GM21515 (cell line): ENCODE measurements at regions not wholly inside any gene's neighbourhood (a gene's known extent, or its start where the extent isn't known, plus 50 kb on each side); places are given as distances from the start of the nearest gene placed in this dataset.

ENCODE experiments used
- ATAC-seq: cut with Tn5 transposase; IDR thresholded peaks from one replicate; pipeline ENCODE4 v1.9.1; 2021; ENCODE audit not compliant: unreplicated experiment

GRCh38 chr6:126147291-126147815 lies 161.0 kb downstream of the TRMT11 start:
- no peak for ATAC-seq

- ATAC-seq, result no peak
These were observed 162.5 kb downstream of the TRMT11 start for GRCh38 chr6:126148853-126149252.

DNA sequence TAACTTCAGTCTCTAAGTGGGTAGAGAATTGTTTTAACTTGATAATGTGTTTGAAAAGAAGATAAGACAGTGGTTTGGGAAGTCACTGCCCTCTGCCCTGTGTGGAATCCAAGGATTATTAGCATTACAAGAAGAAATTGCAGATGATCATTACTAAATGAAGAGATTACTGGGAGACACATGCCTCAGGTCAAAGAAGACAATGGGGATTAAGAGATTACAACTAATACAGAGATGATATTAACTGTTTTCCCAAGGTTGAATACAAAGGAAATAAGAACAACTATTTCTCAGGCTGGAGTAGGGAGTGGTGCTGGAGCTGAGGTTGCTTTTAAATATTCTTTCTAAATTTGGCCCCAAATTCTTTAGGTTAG lies 166.0 kb downstream of the TRMT11 start:
- no peak for ATAC-seq

- no peak for ATAC-seq
These were observed 167.3 kb downstream of the TRMT11 start for GRCh38 chr6:126153661-126154060.

DNA sequence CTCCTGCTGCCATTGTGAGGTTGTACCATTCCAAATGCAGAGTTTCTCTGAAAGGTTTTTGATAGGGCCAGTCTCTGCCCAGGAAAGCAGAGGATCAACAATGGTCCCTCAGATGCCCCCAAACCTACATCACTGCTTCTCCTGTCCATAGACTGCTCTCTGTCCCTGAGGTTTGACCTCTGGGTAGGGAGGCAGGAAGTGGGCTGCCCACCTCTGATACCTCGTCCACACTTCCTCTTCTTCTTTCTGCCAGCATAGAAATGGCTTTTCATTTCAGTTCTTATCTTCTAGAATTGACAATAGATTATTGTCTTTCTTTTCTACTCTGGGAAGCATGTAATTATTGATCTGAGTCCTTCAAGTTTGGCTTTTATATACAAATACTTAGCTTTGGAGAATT lies 170.6 kb downstream of the TRMT11 start:
- ATAC-seq, result peak; percentile 63

- ATAC-seq, result no peak
These were observed 172.2 kb upstream of the CENPW start for GRCh38 chr6:126167726-126168125.

DNA sequence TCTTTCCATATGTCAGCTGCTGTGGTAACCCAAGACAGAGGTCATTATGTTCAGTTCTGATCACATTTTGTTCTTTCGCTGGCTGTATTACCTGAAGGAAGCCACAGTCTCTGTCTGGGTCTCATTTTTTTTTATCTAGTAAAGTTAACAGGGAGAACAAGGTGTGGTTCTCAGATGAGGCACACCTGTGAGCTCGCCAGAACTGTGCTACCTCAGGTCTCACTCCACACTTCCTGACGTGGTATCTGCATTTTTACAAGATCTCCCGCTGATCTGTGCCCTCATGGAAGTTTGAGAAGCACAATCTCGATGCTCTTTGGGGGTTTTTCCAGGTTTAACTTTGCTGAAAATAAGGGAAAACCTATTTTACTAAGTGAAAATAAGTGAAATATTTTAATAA lies 169.5 kb upstream of the CENPW start:
- ATAC-seq, result no peak

GRCh38 chr6:126170978-126171382 lies 168.9 kb upstream of the CENPW start:
- ATAC-seq, result peak; percentile 82

DNA sequence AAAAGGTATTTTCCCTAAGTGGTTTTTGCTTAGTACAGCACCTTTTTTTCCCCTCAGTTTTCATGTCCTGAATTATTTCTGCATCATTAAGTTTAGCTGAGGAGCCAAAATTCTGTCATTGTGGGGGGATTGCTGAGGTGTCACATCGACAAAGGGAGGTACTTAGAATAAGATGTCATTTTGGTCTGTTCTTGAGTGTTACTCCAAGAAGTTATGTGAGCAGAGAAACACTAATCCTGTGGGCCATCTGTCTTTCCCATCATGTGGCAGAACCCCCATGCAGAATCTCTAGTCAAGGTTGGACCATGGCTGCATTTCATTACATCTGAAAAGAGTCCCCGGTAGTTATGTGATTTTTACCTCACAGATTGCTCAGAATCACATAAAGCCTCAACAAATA lies 167.8 kb upstream of the CENPW start:
- ATAC-seq, result no peak

- no peak for ATAC-seq
These were observed 166.7 kb upstream of the CENPW start for GRCh38 chr6:126173265-126173664.

- ATAC-seq, result no peak
These were observed 165.2 kb upstream of the CENPW start for GRCh38 chr6:126174697-126175096.

GRCh38 chr6:126175251-126175650 lies 164.7 kb upstream of the CENPW start:
- ATAC-seq, result no peak

- ATAC-seq, result no peak
These were observed 163.6 kb upstream of the CENPW start for GRCh38 chr6:126176282-126176681.

- no peak for ATAC-seq
These were observed 159.3 kb upstream of the CENPW start for GRCh38 chr6:126180585-126180984.

DNA sequence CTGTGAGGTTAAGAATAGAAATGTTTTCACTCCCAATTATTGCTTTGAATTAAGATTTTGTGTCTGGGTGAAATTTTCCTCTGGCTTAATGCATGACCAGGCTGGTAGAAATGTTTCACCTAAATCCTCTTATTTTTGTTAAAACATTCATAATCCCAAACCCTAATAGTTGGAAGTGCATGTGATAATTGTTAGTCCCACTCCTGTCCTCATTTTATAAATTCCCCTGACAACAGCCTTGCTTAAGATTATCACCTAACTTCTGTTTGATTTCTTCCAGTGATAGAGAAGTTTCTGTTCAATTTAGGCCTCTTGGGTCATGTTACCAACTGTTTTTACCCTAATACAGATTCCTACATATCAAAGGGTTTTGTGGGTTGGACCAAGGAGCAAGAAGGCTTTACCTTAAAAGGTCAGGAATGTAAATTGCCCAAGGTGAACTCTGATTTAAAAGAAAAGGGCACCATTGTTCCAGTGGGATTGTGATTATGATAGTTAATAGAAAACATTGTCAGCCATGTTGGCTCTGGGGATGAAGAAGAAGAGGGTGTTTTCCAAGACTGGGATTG lies 158.7 kb upstream of the CENPW start:
- ATAC-seq, result no peak

DNA sequence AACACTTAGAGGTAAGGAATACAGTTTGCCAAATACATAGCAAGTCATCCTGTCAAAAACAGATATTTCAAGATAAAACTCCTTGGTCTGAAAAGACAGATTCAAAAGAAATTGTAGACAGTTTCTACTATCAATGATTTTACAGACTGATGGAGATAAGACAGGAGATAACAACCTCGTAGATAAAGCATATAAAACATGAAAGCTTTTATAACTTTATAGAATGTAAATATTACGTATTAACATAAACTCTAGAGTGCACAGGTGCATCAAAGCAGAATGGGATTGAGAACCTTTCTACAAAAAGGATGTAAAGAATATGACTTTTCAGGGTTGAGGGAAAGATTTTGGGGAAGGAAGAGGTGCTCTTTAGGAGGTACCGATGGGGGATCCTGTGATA lies 158.0 kb upstream of the CENPW start:
- ATAC-seq, result no peak

DNA sequence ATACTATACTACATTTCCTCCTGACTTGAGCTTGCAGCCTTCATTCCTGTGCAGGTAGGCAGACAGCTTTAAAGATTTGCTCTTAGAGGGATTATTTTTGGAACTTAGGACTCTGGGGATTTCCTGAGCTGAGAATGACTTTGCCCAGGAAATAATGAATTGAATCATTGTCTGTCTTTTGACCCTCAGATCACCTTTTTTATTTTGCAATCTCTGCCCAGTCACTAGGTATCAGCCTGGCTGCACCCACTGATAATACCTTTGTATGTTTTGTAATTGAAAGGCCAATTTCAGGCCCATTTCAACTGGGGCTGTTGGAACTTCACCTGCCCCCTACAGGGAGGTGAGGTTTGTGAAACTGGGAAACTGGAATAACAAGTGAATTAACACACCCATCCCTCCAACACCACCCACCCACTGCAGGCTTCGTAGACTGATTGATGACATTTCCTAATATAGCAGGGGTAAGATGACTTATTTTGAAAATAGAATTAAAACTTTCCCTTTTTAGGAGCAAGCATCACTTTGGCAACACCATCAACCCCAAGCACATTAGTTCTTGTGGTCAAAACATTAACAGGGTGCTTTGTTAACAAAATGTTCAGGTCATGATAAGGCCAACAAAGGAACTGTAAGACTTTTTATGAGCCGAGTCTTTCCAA lies 157.1 kb upstream of the CENPW start:
- ATAC-seq, result no peak

GRCh38 chr6:126185774-126186173 lies 154.1 kb upstream of the CENPW start:
- ATAC-seq, result no peak

GRCh38 chr6:126188279-126188909 lies 151.5 kb upstream of the CENPW start:
- ATAC-seq, result no peak

DNA sequence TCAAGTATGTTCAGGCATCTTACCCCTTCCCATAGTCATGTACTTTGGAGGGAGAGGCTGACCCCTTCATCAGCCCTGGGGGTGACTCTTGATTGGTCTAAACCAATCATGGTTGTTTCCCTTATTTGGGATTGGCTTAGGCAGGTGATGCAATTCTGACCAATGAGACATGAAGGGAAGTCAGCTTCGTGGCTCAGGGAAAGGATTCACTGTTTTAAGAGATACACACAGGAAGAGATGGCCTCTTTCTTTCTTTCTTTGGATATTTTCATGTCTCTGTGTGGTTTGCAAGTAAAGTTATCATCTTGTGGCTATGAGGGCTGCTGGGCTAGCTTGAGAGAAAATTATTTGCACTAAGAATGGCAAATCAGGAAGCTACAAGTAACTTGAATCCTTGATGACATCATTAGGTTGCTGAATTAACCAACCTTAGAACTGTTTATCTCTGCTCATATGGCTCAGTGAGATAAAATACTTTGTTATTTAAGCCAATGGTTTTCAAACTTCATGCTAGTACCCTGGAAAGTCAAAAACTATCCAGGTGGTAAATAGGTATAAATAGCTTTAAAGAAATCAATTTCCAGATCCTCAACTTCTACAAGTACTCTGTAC lies 144.2 kb upstream of the CENPW start:
- no peak for ATAC-seq

DNA sequence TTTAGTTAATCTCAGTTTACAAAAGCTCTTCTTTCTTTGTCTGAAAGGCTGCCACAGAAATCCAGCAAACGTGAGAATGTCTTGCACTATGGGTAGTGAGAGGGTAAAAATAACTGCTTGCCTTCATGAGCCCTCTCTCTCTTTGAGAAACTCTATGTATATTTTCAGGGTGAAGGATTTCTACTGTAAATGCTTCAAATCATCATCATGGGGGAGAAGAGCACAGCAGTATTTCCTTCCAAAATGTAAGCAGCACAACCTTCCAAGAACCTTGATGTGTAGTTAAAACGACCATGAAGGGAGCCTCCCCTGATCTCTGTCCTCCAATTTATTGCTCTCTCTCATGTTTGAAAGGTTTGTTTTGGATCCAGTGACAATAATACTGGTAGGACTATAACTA lies 141.3 kb upstream of the CENPW start:
- ATAC-seq, result no peak

DNA sequence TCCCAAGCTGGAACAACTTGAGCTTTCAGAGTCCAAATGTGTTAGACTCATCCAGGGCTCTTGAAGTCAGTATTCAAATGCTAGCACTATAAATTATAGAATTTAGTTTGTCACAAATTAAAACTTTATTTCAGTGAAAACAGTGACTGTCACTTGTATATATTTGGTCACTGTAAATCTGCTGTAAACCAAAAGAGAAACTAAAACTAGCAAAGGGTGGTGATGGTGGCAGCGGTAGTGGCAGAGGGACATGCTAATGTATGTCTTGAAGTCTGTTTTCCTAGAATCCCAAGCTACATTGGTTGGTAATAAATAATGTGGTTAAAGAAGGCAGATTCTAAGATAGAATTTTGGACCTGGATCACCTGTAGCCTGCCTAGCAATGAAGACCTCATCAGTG lies 140.4 kb upstream of the CENPW start:
- peak; percentile 61 for ATAC-seq
